Hematopoietic multipotent progenitor cell (in vitro differentiated cells): ENCODE measurements at regions not wholly inside any gene's neighbourhood (a gene's known extent, or its start where the extent isn't known, plus 50 kb on each side); places are given as distances from the start of the nearest gene placed in this dataset.
"Not testable (repeated sequence)": the region's sequence is repeated elsewhere in the genome, so short reads cannot be mapped to it uniquely, and the experiment has no call there.

Source experiments
- DNase-seq, 3 donors: peaks; one replicate each; pipeline ENCODE4 v3.0.0-alpha.2; 2011 to 2015; ENCODE audit warnings: low read depth in 2 of 3, low spot score in 2 of 3

GRCh38 chr2:166831930-166832329 is 56.4 kb upstream of the XIRP2 start:
- DNase-seq = no peak

- no peak for DNase-seq
Observed at GRCh38 chr2:166825914-166826313, 62.4 kb upstream of the XIRP2 start.

GRCh38 chr2:166814335-166814734 is 73.9 kb upstream of the XIRP2 start:
- no peak for DNase-seq

- DNase-seq = no peak
Observed at GRCh38 chr2:166812166-166812891, 76.0 kb upstream of the XIRP2 start.

- DNase-seq = no peak
Observed at GRCh38 chr2:166805753-166806152, 82.5 kb upstream of the XIRP2 start.

- peak in 2 of 3 donors; percentile 12 to 54 for DNase-seq
Observed at GRCh38 chr2:166803373-166804000, 84.8 kb upstream of the XIRP2 start.

- no peak for DNase-seq
Observed at GRCh38 chr2:166802475-166802874, 85.8 kb upstream of the XIRP2 start.

- peak in 2 of 3 donors; percentile 40 to 83 for DNase-seq
Observed at GRCh38 chr2:166792808-166793207, 95.5 kb upstream of the XIRP2 start.

- no peak for DNase-seq
Observed at GRCh38 chr2:166786707-166787106, 101.6 kb upstream of the XIRP2 start.

- DNase-seq = no peak
Observed at GRCh38 chr2:166784296-166784946, 103.9 kb upstream of the XIRP2 start.

- no peak for DNase-seq
Observed at GRCh38 chr2:166775176-166775575, 113.1 kb upstream of the XIRP2 start.

GRCh38 chr2:166773308-166773949 is 114.9 kb upstream of the XIRP2 start:
- no peak for DNase-seq

GRCh38 chr2:166768393-166769123 is 119.7 kb upstream of the XIRP2 start:
- peak in 1 of 3 donors; percentile 16 for DNase-seq

- DNase-seq = not testable (repeated sequence)
Observed at GRCh38 chr2:166766769-166767322, 121.4 kb upstream of the XIRP2 start.

- no peak for DNase-seq
Observed at GRCh38 chr2:166766220-166766619, 122.1 kb upstream of the XIRP2 start.

GRCh38 chr2:166765141-166765540 is 123.1 kb upstream of the XIRP2 start:
- no peak for DNase-seq

- no peak for DNase-seq
Observed at GRCh38 chr2:166764702-166765101, 123.6 kb upstream of the XIRP2 start.

GRCh38 chr2:166764216-166764615 is 124.1 kb upstream of the XIRP2 start:
- no peak for DNase-seq

- DNase-seq = no peak
Observed at GRCh38 chr2:166762746-166763145, 125.5 kb upstream of the XIRP2 start.

- DNase-seq = no peak
Observed at GRCh38 chr2:166758956-166759355, 129.3 kb upstream of the XIRP2 start.
